Breast epithelium (tissue), 3 donors: ENCODE measurements at regions not wholly inside any gene's neighbourhood (a gene's known extent, or its start where the extent isn't known, plus 50 kb on each side); places are given as distances from the start of the nearest gene placed in this dataset.

Experiments
- CTCF ChIP-seq, 3 donors: fragments of 450-650 bp; IDR thresholded peaks; one replicate each; pipeline ENCODE4 v1.5.1; 2016 to 2017; ENCODE audit warnings: antibody characterized with exemption in 3 of 3, mild to moderate bottlenecking in 3 of 3, moderate library complexity in 3 of 3
- POLR2A ChIP-seq: fragments of 450-650 bp; IDR thresholded peaks from one replicate; pipeline ENCODE4 v1.6.1; 2016; ENCODE audit warnings: antibody characterized with exemption, mild to moderate bottlenecking, moderate library complexity
- POLR2AphosphoS5 ChIP-seq, 3 donors: sonication (generic); formaldehyde crosslinking; IDR thresholded peaks; one replicate each; pipeline ENCODE4 v1.6.1; 2017; ENCODE audit warnings: antibody characterized with exemption in 3 of 3

GRCh38 chr3:86149054-86149453, 841.9 kb downstream of the VGLL3 start:
- TF ChIP-seq CTCF (IDR thresholded peaks at IDR 0.05), result no peak
- no peak for TF ChIP-seq POLR2AphosphoS5 (IDR thresholded peaks at IDR 0.05)
- no peak for TF ChIP-seq POLR2A
